Activated CD4-positive, CD25-positive, alpha-beta regulatory T cell (primary cell): ENCODE measurements at regions not wholly inside any gene's neighbourhood (a gene's known extent, or its start where the extent isn't known, plus 50 kb on each side); places are given as distances from the start of the nearest gene placed in this dataset.

ENCODE experiments used
- DNase-seq, 4 experiments: peaks; one replicate each; lab custom pipeline; 2025; lab: John Stamatoyannopoulos, UW

DNA sequence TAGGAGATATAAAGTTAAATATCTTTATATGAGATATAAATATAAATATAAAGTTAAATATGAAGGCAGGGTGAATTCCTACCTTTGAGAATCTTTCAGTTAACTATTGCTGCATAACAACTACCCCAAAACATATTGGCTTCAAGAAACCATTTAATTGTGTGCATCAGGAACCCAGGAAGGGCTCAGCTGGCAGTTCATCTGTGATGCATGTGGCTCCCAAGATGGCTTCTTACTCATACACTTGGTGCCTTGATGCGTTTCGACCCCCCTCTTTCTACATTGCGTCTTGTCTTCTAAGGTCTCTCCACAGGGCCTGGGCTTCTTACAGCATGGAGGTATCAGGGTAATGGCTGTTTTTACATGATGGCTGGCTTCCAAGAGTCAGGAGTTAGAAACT is 253.9 kb upstream of the CRY1 start:
- no peak for DNase-seq

DNA sequence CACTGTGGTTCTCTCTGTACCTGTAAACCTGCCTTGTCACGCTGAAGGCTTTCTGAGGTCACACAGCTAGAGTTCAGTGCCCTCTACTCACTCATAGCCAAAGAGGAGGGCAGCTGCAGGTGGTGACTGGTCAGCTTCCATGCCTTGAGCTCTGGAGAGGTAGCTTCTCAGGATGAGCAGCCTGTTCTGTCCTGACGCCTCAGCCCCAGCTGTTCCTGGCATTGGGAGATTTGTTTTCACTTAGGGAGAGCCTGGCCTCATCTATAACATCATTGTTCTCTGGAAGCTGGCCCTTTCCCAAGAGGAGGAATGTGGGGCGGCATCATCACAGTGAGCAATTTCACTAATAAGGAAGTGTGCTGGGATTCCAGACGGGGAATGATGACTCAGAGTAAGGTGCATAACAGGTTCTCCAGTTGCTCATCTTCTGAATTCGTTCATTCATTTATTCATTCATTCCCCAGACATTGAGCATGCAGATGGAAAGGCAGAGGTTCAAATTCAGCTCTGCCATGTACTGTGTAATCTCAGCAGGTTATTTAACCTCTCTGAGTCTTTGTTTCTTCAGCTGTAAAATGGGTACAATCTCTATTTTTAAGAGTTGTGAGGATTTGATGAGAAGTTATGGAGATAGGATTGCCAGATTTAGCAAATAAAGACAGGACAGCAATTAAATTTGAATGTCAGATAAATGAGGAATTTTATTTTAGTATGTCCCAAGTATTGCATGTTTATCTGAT is 255.8 kb upstream of the CRY1 start:
- DNase-seq = no peak

DNA sequence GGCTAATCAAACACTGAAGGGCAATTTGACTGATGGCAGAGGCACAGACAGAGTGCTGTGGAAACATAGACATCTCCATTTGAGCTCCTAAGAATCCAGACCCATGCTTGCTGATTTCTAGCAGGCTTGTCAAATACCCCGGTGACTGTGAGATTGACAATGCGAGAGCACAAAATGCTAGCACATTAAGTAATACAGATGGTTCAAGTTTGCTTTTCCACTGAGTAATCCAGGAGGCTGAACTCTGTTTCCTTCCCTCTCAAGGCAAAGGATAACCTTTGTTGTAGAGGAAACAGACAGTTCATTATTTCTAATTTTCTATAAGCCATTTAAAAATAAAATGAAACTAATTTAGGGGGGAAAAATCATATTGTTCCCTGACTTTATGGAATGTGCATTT is 256.5 kb upstream of the CRY1 start:
- no peak for DNase-seq

DNA sequence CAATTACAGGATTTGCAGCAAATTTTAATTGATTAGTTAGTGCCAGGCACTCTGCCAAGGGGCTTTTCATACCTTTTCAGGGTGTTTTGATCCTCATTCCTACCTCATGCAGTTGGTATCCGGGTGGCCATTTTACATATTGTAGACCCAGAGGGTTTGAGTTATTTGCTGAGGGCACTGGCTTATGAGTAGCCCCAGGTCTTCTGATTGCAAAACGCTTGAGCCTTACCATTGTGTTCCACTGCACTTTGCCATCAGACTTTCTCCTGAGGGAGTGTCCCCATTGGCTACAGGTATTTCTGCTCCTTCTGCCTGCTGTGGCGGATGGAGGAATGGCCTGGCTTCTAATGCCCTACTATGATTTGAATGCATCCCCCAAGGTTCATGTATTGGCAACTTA is 257.8 kb upstream of the CRY1 start:
- DNase-seq = no peak

DNA sequence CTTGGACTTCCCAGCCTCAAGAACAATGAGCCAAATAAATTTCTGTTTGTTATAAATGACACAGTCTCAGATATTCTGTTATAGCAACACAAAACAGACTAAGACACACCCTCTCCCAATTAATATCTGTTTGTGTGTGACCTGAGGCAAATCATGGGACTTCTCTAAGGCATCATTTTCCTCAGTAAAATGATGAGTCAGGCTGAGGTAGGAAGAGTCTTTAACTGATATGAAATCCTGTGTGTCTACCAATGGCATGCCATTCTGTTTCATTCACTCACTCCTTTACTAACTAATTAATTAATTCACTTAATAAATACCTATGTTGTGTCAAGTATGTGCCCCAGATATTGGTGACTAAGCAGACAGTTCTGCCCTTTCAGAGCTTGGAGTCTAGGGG is 258.4 kb upstream of the CRY1 start:
- no peak for DNase-seq

DNA sequence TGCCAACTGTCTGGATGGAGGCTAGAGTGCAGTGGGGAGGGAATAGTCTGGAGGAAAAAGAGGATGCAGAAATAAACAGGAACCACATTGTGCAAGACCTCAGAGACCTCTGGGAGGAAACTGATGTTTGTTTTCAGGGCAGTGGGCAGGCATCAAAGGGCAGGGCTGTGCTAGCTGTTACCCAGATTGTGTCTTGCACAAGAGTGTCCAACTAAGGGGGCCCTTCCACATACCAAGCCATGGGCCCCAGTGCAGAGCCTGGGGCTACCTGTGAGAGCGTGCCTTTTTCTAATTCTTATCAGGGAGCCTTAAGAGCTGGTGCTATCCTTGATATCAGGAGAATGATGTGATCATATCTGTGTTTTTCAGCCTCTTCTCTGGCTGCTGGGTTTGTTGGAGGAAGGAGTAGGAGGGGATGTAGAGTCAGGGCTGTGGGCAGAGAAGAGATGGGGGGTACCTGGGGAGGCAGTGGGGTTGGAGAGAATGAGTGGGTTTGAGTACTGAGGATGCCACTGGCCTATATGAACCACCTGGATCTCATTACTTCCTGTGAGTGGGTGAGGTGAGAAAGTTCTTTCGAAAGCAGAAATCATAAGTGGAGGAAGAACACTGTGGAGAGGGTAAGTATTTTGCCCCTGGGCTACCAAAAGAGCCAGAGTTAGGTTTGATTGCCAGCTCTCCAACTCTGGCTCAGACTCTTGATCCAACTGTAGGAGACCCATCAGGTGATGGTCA is 259.2 kb upstream of the CRY1 start:
- no peak for DNase-seq

DNA sequence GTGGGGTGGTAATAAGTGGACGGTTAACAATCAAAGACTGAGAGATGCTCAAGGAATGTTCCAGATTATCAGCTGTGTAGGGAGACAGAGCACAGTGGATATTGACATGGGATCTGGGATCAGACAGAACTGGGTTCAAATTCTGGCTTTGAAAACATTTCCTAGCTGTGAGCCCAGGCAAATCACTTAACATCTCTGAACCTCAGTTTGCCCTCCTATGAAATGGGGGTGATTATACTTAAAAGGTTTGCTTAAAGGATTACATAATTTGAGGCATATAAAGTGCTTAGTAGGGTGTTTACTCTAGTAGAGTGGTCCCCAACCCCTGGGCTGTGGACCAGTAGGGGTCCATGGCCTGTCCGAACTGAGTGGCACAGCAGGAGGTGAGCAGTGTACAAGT is 260.0 kb upstream of the CRY1 start:
- DNase-seq = no peak

DNA sequence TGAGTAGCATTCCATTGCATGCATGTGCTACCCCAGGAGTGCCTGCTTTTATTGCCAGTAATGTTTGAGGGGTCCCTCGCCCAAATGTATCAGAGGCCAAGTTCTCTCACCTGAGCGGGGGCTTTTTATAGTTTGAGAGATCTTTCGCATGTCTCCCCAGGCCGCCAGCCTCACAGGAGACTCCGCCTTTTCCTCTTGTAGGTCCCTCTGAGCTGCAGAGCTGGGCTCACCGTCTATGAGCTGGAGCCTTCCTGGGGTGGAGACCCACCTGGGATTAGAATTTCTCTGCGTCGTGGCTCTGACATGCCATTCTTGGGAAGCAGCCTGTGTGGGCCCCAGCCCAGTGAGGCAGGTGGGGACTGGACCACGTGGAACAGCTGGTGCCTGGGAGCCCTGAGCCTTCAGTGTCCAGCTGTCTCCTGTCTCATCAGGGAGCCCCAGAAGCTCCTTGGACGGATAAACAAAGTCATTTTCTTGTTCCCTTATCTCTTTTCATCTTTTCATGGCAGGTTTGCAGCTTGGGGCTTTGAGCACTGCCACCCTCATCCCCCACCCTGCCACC is 261.7 kb upstream of the CRY1 start:
- DNase-seq = no peak

DNA sequence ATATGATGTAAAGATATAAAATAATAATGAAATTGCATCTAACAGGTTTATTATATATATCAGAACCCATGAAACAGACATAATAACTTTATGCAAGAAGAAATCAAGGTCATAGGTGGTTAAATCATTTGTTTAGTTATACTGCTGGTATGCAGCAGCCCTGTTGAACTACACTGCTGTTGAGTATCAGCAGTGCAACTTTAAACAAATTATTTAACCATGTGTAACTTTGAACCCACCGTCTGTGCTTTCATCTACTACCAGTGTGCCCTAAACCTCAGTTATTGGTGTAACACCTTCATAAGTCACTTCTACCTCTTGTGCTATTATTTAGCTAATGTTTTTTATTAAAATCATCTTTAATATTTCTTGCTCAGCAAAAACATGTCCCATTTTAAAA is 262.3 kb upstream of the CRY1 start:
- no peak for DNase-seq

DNA sequence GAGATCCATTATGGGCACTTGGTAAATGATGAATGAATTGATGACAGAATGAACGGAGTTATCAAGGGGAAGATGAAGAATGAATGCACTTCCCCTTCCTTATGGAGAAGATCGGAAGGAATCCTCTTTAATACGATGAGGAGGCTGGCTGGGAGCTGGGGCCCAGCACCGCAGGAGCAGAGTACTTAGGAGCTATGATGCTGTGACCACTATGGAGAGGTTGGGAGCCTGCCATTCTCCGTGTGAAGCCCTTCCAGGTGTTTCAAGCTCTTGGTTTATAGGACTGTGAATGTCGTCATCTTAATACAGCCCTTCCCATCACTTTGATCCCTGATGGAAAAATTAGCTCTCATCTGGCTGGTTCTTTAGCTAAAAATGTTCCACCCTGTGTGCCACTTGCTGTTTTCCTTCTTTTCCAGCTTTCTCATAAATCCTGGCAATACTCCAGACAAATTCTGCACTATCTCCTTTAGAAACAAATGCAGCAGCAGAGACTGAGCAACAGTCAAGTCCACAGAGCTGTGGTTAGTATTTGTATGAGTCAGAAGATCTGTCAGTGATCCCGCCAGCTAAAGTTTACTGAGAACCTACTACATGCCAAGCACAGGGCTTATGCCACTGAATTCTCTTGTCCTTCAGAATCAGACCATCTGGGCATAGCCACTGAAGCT is 263.1 kb upstream of the CRY1 start:
- no peak for DNase-seq

DNA sequence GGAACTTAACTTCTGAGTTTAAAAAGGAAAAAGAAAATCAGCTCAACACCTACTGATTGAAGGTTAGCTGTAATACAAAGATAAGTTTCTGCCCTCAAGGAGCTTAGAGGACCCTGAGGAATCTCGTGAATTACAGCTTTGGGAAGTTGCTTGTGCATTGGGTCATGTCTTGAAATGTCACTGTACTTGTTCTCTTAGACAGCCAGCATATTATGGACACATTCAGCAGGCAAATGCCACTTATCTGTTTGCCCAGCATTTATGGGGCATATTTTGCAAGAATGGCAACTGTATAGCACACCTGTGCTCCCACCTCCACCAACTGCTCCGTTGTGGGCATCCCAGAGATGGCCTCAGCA is 263.6 kb upstream of the CRY1 start:
- no peak for DNase-seq

DNA sequence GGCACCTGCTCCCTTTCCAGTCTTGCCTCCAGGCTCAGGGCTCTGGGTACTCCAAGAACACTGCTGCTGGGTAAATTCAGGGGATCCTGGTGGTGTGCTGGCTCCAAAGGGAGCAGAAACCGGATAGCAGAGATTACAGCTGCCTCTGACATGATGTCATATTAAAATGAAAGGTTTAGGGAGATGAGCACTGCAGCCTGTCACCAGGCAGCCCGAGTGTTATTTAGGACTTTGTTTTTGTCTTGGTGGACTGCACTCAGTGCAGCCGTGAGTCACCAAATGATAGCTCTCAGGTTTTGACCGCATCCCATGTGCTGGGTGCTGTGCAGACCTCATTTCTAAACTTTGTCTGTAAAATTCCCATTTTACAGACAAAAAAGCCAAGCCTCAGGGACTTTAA is 266.0 kb upstream of the CRY1 start:
- no peak for DNase-seq

DNA sequence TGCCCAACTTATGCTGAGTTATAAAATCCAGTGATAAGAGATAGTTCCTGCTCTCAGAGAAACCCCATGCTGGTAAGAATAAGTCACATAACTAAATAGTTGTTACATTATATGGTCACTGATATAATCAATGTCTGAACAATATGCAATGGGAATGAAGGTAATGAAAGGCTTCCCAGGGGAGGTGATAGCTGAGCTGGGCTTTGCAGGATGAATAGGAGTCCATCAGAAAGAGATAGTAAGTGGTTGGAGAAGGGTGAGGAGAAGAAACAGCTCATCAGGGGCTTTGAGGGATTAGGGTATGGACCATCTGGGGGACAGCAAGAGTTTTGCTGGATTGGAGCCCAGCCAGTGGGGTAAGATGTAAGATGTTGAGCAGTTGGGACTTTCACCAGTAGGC is 266.7 kb upstream of the CRY1 start:
- no peak for DNase-seq

DNA sequence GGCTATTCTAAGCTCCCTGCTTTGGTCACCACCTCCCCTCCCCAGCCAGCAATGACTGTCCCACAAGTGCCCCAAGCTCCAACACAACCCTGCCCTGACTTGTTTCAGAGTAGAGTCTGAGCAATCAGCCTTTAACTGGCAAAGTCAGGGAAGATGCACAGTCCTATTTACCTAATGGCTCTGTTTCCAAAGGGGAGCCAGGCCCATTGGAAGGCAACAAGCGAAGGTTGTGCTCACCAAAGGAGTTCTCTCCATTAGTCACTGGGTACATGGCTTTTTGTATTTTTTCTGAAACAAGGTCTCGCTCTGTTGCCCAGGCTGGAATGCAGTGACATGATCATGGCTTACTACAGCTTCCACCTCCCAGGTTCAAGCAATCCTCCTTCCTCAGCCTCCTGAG is 267.1 kb upstream of the CRY1 start:
- DNase-seq = no peak

DNA sequence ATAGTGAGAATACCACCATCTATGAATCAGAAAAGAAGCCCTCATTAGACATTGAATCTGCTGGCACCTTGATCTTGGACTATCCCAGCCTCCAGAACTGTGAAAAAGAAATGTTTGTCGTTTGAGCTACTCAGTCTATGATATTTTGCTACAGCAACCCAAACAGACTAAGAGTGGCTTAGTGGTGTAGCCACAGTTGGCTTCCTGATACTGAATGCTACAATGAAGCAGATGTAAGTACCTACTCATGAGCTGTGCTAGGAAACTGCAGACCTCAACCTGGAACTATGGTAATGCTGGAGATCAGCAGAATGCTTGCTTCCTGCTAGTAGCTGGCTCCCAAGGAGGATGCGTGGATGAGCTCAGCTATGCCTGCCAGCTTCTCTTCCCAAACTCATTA is 268.6 kb upstream of the CRY1 start:
- DNase-seq = no peak

DNA sequence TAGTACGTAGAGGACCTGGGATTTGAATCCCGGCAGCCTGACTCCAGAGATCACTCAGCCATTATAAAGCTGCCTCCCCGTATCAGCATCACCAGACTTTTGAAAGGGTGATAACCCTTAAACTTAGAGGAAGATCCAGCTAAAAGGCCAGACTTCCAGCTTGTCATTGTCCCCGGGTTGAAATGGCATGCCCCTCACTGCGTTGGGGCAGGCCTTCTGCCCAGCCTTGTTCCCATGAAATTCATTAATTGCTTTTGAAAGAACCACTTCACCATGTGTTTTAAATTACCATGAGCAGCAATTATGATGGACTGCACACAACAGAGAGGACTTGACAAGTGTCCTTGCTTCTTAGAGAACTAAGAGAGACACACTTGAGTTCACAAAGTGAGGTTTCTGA is 269.6 kb upstream of the CRY1 start:
- no peak for DNase-seq

DNA sequence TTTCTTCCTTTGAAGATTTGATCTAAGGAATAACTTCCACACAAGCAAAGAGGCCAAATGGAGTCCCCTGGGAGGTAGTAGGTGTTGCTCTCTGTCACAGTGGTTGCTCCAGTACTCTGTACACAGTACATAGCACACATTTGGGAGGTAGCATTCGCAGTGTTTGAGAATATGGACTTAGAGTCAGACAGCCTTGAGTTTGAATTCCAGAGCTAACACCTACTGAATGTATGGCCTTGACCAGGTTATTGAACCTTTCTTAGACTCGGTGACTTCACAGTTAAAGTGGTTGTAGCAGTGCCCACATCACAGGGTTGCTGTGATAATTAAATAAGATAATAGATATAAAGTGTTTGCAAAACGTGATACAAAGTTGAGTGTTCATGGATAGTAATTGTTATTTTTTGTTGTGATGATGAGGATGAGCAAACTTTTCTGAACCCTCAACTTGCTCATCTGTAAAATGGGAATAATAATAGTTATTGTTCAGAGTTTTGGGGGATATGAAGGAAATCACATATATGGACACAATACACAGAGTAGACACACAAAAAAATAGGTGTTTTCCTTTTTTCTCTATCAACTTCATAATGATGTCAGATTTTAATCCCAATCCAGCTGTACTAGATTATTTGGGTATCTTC is 271.6 kb upstream of the CRY1 start:
- DNase-seq = no peak

DNA sequence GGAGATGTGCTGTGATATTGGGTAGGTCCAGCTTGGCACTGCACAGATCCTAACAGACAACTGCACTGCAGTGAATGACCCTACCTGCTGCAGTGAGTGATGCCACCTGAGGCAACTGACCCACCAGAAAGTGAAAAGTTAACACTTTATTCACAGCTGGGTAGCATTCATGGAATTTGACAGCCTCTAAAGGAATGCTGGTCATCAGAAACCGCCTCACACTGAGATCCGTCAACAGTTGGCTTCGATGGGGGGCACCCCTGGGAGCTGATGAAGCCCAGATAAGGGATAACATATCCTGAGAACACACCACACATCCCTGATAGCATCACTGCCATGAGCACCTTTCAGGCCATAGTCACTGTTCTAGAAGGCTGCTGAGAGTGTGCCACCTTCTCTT is 272.4 kb upstream of the CRY1 start:
- no peak for DNase-seq

DNA sequence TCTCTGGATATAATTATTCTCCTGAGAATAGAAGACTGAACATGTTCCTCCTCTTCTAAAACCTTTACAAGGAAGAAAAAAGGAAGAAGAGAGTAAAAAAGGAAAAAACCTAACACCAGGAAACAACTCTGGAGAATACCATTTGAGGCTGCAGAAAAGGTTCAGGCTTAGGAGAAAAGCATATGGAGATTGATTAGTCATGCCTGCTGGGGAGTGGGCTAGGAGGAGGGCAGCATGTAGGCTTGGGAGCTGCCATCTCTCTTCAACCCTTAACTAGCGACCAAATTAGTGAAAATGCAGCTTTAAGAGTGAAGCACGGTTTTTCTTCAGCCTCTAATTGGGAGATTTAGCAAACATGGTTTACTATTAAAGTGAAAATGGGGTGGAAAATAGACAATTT is 273.0 kb upstream of the CRY1 start:
- DNase-seq = no peak

DNA sequence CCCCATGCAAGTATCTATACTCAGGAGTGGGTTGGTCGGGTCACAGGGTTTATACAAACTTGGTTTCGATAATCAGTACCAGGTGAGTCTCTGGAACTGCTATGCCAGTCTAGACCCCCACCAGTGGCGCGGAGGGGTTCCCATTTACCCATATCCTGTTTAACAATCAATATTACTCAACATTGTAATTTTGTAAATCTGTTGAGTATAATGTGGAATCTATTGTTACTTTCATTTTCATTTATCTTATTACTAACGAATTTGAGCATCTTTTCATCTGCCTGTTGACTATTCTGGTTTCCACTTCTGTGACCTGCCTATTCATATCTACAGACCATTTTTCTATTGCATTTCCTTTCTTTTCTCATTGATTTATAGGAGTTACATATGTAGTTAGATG is 275.2 kb upstream of the CRY1 start:
- DNase-seq = peak in 1 of 4 experiments; percentile 12

DNA sequence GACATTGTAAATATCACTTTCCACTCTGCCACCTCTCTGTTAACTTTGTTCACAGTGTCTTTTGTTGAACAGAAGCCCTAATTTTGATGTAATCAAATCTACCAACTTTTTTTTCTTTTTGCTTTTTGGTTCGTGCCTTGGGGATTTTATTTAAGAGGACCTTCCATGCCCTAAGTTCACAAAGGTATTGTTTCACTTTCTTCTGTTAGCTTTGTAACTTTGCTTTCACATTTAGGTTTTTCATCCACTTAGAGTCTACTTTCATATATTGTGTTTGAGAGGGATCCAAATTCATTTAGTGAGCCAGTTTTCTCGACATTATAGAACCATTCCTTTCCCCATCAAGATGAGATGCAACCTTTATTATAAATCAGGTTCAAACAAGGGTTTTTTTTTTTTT is 275.7 kb upstream of the CRY1 start:
- no peak for DNase-seq

DNA sequence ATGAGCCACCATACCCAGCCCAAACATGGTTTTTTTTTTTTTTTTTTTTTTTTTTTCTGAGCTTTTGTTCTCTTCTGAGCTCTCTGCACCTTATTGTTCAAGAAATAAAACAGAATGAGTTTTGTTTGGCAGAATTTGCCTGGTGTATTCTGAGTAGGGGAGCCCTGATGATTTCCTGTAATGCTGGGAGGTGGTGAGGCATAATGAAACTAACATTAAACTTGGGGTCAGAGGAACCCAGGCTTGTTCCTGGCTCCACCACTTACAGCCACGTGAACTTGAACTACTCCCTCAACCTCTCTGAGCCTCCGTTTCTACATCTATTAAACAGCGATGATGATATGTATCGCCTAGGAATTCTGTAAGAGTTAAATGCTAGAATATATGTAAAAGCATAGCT is 276.3 kb upstream of the CRY1 start:
- no peak for DNase-seq

DNA sequence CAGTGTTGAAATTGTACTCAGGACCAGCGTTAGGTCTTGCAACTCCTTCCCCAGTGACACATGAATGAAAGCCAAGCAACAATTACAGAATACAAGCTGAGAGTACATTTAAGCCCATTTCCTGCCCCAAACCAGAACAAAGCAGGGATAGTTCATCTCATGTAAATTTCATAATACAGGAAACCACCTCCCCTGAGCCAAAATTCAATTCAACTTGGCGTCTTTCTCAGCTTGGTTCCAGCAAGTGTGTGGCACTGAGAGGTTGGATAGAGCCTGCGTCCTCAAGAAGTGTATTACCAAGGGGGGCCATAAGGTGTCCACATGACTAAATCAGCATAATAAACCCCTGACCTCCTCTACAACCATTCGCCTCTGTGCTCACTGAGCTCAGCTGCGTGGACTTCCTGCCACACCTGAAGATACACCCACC is 278.9 kb upstream of the CRY1 start:
- no peak for DNase-seq
